ENCODE measurements at regions not wholly inside any gene's neighbourhood (a gene's known extent, or its start where the extent isn't known, plus 50 kb on each side); places are given as distances from the start of the nearest gene placed in this dataset.
"Not testable (repeated sequence)": the region's sequence is repeated elsewhere in the genome, so short reads cannot be mapped to it uniquely, and the experiment has no call there.

DNA sequence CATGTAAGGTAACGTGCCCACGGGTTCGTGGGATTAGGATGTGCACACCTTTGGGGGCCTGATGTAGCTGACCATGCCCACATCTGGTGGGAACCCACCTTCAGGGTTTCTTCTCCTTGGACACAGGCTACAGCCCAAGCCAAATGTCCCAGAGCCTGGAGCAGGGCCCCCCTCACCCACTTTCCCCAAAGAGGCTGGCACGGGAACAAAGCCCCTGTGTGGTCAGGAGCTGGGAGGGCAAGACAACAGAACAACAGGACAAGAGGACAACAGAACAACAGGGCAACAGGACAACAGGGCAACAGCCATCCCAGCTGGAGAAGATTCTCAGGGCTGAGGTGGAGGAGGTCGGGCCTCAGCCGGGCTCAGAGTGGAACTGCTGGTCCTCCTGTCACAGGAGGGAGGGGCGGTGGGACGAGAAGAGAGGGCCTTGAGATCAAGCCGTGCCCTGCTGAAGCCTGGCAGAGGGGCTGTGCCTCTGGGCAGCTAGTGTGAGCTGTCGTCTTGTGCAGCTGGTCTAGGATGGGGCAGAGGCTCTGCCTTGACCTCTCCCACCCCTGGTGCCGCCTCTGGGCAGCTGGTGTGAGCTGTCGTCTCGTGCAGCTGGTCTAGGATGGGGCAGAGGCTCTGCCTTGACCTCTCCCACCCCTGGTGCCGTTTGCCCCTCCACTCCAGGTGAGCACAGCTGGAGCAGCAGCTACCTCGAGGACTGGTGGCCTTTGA is 323.7 kb downstream of the CACNA1B start:
- H3K14ac ChIP-seq (ENCODE audit: insufficient read length); H3K79me1 ChIP-seq (ENCODE audit: low read depth, low read length); H3K79me2 ChIP-seq (ENCODE audit: control insufficient read depth in 1 of 2, insufficient read depth in 2 of 2, low read length in 2 of 2); H3K23me2 ChIP-seq (ENCODE audit: low read depth, low read length); H4K91ac ChIP-seq (replicated peaks; ENCODE audit: insufficient read length, low read length); H3K4me2 ChIP-seq (ENCODE audit: insufficient read depth in 1 of 2, low read depth in 2 of 2, low read length in 2 of 2); H2AFZ ChIP-seq (ENCODE audit: low read length); H2BK12ac ChIP-seq (ENCODE audit: low read depth, low read length); H4K5ac ChIP-seq (ENCODE audit: insufficient read length, low read depth, low read length); H3K4ac ChIP-seq (replicated peaks; ENCODE audit: insufficient read length, low read depth, low read length); H2BK5ac ChIP-seq (ENCODE audit: low read depth, low read length); H3K4me3 ChIP-seq (ENCODE audit: extremely low read depth in 1 of 4, insufficient read depth in 2 of 4, low read depth in 3 of 4, low read length in 4 of 4); H2BK20ac ChIP-seq (ENCODE audit: low read length); H3K9ac ChIP-seq (replicated peaks in 1 of 4; ENCODE audit: extremely low read depth in 1 of 4, low read depth in 3 of 4, low read length in 3 of 4); H3K27me3 ChIP-seq (replicated peaks in 1 of 4; ENCODE audit: control insufficient read depth in 3 of 4, extremely low read depth in 1 of 4, insufficient read depth in 3 of 4, low read length in 3 of 4); DNase-seq (ENCODE audit: low read depth in 1 of 2, low spot score in 2 of 2); CTCF ChIA-PET (ENCODE audit: partially characterized antibody); H3K23ac ChIP-seq (ENCODE audit: insufficient read length); FAIRE-seq; H2BK15ac ChIP-seq (ENCODE audit: low read length); H3K27ac ChIP-seq (ENCODE audit: low read depth, low read length); H3K18ac ChIP-seq (ENCODE audit: extremely low read depth, low read length); H3K56ac ChIP-seq (replicated peaks; ENCODE audit: insufficient read length, low read depth, low read length); POLR2A ChIA-PET (ENCODE audit: partially characterized antibody); H4K20me1 ChIP-seq (replicated peaks in 1 of 2; ENCODE audit: control insufficient read depth in 1 of 2, insufficient read depth in 2 of 2, low read length in 2 of 2); H2BK120ac ChIP-seq (replicated peaks; ENCODE audit: low read depth, low read length); H3K4me1 ChIP-seq (replicated peaks in 1 of 4; ENCODE audit: control insufficient read depth in 3 of 4, insufficient read depth in 4 of 4, low read length in 3 of 4); H2AK5ac ChIP-seq (ENCODE audit: low read depth, low read length); H4K8ac ChIP-seq (ENCODE audit: extremely low read depth, insufficient read depth, low read length); H3K36me3 ChIP-seq (ENCODE audit: control insufficient read depth in 2 of 4, insufficient read depth in 4 of 4, low read length in 3 of 4): not testable (repeated sequence)
- peaks cover 2 to 26% of the 10 kb centered on the region in 2 experiments; a peak in 2 of 4 replicates for H3K9me3 ChIP-seq (ENCODE audit: insufficient read depth in 2 of 2, low read depth in 1 of 2, low read length in 1 of 2)
- WGBS, 2 experiments (ENCODE audit: extremely low coverage in 1 of 2, insufficient coverage in 1 of 2, insufficient read length in 1 of 2, insufficient replicate concordance in 2 of 2, low coverage in 1 of 2, low lambda C conversion rate in 2 of 2, missing lambda C conversion rate in 1 of 2): 78% methylated on average over 7 of the region's 15 CpGs; no CpG with 5 or more reads in 1 of the 2 experiments

DNA sequence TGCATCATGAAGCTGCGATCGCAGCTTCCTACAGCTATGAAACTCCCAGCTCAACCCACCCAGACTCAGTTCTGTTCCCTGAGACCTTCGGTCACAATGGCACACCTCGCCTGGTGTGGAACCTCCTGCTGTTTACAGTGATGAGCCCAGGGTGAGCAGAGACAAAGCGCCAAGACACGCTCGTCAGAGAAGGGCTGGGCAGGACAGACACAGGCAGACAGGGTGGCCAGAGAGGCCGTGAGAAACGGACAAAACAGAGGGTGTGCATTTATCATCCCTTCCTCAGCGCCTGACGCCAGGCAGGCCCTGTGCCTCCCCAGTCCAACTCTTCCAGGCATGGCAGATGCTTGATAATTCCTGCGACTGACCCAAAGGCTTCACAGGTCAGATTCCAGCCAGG is 324.5 kb downstream of the CACNA1B start:
- H3K9me3 ChIP-seq (ENCODE audit: insufficient read depth in 2 of 2, low read depth in 1 of 2, low read length in 1 of 2): peaks cover 2 to 24% of the 10 kb centered on the region in 2 experiments; a peak in 2 of 4 replicates
- H2AK5ac ChIP-seq (ENCODE audit: low read depth, low read length); H3K4me3 ChIP-seq (ENCODE audit: extremely low read depth in 1 of 4, insufficient read depth in 2 of 4, low read depth in 3 of 4, low read length in 4 of 4); H3K14ac ChIP-seq (ENCODE audit: insufficient read length); H2BK120ac ChIP-seq (replicated peaks; ENCODE audit: low read depth, low read length); H2BK15ac ChIP-seq (ENCODE audit: low read length); H4K20me1 ChIP-seq (replicated peaks in 1 of 2; ENCODE audit: control insufficient read depth in 1 of 2, insufficient read depth in 2 of 2, low read length in 2 of 2); H2AFZ ChIP-seq (ENCODE audit: low read length); H4K91ac ChIP-seq (replicated peaks; ENCODE audit: insufficient read length, low read length); H3K79me2 ChIP-seq (ENCODE audit: control insufficient read depth in 1 of 2, insufficient read depth in 2 of 2, low read length in 2 of 2); H3K18ac ChIP-seq (ENCODE audit: extremely low read depth, low read length); POLR2A ChIA-PET (ENCODE audit: partially characterized antibody); H3K23ac ChIP-seq (ENCODE audit: insufficient read length); H3K4me1 ChIP-seq (replicated peaks in 1 of 4; ENCODE audit: control insufficient read depth in 3 of 4, insufficient read depth in 4 of 4, low read length in 3 of 4); H3K27ac ChIP-seq (ENCODE audit: low read depth, low read length); DNase-seq (ENCODE audit: low read depth in 1 of 2, low spot score in 2 of 2); H3K4me2 ChIP-seq (ENCODE audit: insufficient read depth in 1 of 2, low read depth in 2 of 2, low read length in 2 of 2); H4K8ac ChIP-seq (ENCODE audit: extremely low read depth, insufficient read depth, low read length); H4K5ac ChIP-seq (ENCODE audit: insufficient read length, low read depth, low read length); H2BK20ac ChIP-seq (ENCODE audit: low read length); CTCF ChIA-PET (ENCODE audit: partially characterized antibody); H3K4ac ChIP-seq (replicated peaks; ENCODE audit: insufficient read length, low read depth, low read length); H3K9ac ChIP-seq (replicated peaks in 1 of 4; ENCODE audit: extremely low read depth in 1 of 4, low read depth in 3 of 4, low read length in 3 of 4); FAIRE-seq; H3K23me2 ChIP-seq (ENCODE audit: low read depth, low read length); H2BK5ac ChIP-seq (ENCODE audit: low read depth, low read length); H3K27me3 ChIP-seq (replicated peaks in 1 of 4; ENCODE audit: control insufficient read depth in 3 of 4, extremely low read depth in 1 of 4, insufficient read depth in 3 of 4, low read length in 3 of 4); H2BK12ac ChIP-seq (ENCODE audit: low read depth, low read length); H3K56ac ChIP-seq (replicated peaks; ENCODE audit: insufficient read length, low read depth, low read length); H3K36me3 ChIP-seq (ENCODE audit: control insufficient read depth in 2 of 4, insufficient read depth in 4 of 4, low read length in 3 of 4); H3K79me1 ChIP-seq (ENCODE audit: low read depth, low read length): not testable (repeated sequence)
- 92% methylated on average over 10 of the region's 12 CpGs; no CpG with 5 or more reads in 1 of the 2 experiments for WGBS, 2 experiments (ENCODE audit: extremely low coverage in 1 of 2, insufficient coverage in 1 of 2, insufficient read length in 1 of 2, insufficient replicate concordance in 2 of 2, low coverage in 1 of 2, low lambda C conversion rate in 2 of 2, missing lambda C conversion rate in 1 of 2)
